GM18870 (cell line): ENCODE measurements at regions not wholly inside any gene's neighbourhood (a gene's known extent, or its start where the extent isn't known, plus 50 kb on each side); places are given as distances from the start of the nearest gene placed in this dataset.

Experiments
- ATAC-seq: cut with Tn5 transposase; IDR thresholded peaks from one replicate; pipeline ENCODE4 v1.9.1; 2021; ENCODE audit warnings: moderate library complexity; ENCODE audit not compliant: unreplicated experiment

DNA sequence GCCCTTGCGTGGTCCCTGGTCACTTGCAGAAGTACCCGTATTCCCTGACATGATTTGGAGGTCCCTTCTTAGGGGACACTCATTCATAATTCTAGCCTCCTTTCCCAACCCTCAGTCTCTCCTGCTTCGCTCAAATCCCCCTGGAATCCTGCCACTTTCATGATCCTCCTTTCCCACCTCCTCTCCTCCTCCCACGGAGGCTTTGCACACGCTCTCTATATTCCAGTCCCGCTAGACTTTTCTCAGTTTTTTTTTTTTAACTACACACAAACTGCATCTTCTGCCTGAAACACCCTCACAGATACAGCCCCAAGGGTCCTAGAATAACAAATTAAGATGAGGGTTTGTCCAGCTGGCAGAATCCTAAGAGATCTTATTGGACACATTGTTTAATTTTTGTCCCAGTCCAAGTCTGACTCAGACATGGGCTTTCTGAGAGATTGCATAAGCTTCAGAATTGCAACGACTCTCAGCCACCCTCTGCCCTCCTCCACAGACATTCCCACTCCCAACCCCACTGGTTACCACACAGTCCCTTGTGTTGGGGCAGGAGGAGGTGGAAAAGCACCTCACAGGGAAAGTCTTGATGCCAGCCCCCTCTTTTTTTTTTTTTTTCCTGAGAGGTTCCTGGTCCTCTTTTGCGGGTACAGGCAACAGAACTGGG is 739.5 kb upstream of the EEF2KMT start:
- no peak for ATAC-seq

DNA sequence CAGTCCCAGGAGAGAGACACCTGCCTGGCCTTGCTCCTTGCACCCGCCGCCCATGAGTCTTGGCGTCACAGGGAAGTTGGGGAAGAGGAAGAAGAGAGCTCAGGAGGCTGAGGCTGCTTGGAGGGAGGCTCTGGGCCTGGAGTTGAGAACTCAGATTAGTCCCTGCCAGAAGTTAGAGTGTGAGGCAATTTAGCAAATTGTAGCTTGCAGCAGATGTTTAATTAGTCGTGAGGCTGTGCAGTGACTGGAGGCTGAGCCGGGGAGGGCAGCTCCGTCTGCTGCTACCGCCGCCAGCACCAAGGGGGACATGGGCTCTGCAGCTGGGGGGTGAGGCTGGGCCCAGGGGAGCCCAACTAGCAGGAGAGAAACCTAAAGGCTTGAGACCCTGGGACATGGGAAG is 738.3 kb upstream of the EEF2KMT start:
- no peak for ATAC-seq

DNA sequence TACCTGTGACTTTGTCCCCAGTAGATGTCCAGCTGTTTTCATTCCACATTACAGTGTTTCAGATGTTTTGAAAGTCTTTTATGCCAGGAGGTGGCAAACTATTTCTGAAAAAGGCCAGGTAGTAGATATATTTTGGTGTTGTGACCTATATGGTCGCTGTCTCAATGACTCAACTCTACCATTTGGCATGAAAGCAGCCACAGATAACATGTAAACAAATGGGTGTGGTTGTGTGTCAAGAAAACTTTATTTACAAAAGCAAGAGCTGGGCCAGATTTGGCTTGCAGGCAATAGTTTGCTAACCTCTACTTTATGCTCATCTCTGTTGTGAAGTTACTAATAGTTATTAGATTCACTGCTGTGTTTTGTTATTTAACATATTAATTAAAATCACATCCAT is 728.7 kb upstream of the EEF2KMT start:
- ATAC-seq = no peak

DNA sequence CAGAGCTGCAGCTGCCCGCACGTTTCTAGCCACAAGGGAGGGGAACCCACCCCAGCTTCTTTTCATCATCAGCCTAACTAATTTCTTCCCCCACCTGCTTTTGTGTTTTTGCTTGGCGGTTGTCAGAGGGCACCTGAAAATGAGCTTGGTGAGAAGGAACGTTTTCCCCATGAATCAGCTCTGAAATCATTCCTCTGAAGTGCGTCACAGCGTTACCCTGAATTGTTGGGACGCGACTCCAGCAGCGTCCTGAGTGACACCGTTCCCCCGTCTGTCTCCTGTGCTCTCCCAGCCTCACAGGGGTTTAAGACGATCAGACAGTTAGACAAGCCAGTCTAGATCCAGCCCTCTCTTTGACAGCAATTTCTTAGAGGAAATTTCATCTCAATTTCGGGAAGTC is 722.9 kb upstream of the EEF2KMT start:
- no peak for ATAC-seq

DNA sequence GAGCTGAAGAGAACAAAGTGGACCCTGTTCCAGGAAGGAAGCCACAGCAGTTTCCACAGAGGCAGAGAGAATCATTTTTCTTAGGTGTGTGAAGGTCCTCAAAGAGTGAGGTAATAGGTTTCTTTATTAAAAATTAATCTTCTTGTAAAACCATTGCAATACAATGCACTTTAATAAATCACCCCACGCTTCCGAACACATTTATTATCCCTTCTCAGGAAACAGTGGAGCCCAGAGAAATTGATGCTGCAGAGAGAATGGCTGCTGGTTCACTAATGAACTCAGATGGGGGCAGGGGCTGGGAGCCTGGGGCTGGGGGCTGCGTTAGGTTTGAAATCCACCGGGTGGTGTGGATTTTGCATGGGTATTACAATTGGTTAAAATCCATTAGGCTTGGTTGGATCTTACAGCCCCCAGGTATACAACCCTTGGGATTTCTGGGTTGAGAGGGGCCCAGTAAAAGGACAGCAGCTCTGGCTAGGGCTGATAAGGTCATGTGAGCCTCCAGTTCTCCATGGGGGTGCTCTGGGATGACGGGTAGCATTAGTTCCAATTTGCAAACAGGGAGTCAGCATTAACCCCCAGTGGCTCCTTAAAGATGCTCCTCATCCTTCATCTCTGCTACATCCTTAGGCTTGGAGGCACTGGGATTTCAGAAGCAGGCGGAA is 718.1 kb upstream of the EEF2KMT start:
- ATAC-seq = no peak

DNA sequence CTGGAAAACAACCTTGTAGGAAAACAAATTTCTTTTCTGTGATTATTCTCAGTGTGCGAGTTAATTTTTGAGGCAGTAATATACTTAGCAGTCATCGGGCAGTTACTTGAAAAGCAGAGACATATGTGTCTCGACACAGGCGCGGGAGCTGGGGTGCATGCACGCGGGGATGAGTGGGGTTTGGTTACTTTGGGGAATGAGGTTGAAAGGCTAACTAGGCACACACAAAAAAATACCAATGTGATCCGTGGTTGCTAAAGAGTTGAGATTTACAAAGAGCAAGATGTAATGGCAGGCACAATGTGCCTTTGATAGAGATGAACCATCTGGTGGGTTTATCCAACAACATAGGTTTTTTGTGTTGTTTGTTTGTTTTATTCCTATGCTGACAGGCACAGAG is 703.8 kb upstream of the EEF2KMT start:
- no peak for ATAC-seq

DNA sequence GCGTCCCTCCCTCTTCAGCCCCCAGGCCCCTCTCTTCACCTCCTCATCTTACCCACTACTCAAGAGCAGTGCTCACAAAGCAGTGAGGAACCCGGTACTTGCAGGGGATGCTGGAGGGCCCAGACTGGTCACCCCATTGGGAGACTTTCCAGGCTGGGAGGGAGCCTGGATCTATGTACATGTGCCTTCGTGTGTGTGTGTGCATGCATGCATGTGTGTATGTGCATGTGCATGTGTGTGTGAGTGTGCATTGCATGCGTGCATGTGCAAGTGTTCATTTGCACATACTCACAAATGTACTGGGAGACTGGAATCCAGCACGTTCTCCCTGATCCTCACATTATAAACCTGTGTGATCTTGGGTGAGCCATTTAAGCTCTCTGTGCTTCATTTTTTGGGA is 696.0 kb upstream of the EEF2KMT start:
- ATAC-seq = no peak

DNA sequence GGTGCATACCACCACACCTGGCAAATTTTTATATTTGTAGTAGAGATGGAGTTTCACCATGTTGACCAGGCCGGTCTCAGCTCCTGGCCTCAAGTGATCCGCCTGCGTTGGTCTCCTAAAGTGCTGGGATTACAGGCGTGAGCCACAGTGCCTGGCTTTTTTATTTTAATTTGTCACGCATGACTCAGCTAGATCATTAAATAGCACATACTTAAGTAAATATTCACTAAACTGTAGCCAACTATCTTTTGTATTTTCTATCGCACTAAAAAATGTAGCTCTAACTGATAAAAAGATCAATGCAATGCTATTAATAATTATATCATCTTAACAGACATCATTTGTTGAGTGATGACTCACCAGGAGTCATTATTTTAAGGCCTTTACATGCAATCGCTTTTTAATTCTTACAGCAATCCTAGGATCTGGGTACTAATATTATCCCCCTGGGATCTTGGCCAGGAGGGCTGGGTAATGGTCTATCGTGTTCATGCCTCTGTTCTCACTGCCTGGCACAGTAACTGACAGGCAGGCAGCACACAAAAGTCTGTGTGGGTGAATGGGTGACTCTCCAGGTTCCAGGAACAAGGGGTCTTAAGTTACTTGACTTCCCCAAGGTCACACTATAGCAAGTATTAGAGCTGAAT is 693.5 kb upstream of the EEF2KMT start:
- no peak for ATAC-seq

DNA sequence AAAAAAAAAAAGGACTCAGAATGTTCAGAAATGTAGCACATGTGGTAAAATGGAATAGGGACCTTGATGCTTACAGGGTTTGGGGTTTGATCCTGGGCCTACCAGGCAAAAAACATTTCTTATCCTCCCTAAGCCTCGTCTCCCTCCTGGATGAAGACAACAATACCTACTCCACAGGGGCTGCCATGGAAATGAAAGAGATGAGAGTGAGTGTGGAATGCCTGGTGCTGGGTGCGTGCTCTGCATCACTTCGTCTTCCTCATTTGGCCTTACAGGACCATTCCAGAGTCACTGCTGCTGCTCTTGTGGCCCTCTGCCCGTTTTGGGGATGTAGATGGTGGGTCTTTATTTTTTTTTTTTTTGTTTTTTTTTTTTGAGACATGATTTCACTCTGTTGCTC is 692.9 kb upstream of the EEF2KMT start:
- no peak for ATAC-seq

DNA sequence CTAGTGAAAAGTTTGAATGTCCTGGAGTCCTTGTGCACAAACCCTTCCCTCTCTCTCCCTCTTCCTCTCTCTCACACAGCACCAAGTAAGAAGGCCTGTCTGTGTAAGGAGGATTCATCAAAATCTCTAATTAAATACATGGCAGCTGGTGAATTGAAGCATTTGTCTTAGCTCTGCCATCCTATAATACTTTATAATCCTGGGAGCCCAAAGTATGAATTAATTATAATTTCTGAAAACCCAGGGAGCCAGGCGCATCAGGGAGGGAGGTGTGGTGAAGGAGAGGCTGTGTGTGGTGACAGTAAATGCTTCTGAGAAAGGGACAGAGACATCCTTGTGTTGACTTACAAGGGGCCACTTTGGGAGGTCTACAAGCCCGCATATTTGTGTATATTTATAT is 691.4 kb upstream of the EEF2KMT start:
- no peak for ATAC-seq

DNA sequence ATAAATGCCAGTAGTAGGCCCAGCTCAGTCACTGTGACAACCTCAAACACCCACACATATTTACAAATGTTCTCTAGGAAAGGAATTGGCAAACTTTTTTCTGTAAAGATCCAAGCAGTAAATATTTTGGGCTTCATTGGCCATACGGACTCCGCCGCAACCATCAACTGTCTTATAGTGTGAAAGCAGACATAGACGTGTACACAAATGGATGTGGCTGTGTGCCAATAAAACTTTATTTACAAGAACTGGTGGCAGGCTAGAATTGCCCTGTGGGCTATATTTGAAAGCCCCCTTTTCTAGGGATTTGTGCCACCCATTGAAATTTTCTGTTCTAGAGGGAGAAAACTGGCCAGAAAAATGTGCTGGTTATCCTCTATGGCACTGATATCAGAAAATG is 683.8 kb upstream of the EEF2KMT start:
- ATAC-seq = no peak

DNA sequence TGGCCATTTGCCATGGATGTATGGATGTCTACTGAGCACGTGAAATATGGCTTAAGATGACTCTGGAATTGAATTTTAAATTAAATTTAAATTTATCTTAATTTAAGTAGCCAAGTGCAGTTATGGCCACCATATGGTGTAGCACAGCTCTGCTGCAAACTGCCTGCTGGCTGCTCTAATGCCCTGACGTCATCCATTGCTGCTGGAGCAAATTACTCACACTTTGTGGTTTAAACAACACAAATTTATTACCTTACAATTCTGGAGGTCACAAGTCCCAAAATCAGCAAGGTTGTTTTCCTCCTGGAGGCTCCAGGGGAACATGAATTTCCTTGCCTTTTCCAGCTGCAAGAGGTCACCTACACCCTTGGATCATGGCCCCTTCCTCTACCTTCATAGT is 679.3 kb upstream of the EEF2KMT start:
- no peak for ATAC-seq

DNA sequence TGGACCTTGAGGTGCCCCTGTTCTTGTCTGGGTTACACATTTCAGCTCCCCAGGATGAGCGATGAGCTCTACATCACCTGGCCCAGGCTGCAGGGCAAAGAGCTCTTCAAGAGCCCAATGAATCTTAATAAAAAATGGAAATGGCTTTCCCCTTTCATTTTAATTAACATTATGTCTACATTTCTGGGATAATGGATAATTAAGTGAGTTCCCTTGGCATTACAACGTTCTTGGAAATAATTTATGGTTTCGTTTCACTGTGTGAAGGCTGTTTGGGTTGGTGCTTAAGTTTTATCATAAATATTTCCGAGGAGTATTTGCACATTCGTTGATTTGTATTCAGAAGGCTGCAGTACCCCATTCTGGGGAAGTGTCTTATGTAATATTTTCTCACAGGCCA is 678.3 kb upstream of the EEF2KMT start:
- no peak for ATAC-seq

DNA sequence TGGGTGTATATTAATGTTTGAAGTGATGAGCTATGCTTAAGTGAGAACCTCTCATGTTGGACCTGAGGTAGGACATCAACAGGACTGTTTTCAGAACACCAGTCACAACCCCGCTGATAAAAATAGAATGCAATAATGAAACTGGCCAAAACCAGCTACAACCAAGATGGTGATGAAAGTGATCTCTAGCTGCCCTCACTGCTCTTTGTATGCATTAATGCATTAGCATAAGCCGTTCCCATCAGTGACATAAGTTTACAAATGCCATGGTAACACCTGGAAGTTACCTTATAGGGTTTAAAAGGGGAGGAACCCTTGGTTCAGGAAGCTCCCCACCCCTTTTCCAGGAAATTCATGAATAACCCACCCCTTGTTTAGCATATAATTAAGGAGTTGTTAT is 672.5 kb upstream of the EEF2KMT start:
- ATAC-seq = no peak

DNA sequence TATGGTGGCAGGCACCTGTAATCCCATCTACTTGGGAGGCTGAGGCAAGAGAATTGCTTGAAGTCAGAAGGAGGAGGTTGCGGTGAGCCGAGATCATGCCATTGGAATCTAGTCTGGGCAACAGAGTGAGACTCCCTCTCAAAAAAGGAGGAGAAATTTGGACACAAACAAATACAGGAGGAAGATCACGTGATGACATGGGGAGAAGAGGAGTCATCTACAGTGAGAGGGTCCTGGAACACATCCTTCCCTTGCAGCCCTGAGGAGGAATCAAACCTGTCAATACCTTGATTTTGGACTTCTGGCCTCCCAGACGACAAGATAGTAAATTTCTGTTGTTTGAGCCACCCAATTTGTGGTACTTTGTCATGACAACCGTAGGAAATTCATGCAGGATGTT is 671.9 kb upstream of the EEF2KMT start:
- no peak for ATAC-seq

DNA sequence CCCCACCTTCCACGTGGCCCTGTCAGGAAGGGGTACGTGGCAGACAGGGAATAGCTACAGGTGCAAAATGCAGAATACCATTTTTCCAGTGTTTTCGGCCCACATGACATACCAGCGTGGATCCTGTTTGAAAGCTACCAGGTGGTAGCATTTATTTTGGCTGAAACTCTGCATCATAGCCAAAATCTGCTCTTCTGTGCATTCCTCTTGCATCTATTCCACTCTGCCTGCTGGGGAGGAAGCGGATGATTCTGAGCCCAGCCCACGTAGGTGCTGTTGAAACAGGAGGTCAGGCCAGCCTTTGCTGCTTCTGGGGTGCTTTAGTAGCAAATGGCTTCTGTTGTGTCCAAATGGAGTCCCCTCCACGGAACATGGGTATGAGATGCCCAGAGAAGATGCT is 670.9 kb upstream of the EEF2KMT start:
- ATAC-seq = no peak

DNA sequence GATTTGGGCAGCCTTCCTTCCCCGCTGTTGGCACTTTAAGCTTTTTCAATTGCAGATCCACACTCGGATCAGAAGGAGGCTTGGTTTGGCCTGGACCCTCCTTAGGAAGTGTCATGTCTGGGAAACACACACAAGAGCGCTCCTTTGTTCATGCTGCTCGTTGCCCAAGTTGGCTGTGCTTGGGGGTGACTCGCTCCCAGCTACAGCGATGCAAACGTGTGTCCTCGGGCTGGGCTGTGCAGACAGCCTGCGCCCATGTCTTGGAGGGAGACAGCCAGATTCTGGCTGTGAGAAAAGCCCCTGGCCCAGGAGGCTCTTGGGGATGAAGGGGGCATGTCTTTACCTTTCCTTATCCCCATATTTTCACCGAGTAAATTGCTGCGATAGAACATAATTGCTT is 665.6 kb upstream of the EEF2KMT start:
- ATAC-seq = no peak

DNA sequence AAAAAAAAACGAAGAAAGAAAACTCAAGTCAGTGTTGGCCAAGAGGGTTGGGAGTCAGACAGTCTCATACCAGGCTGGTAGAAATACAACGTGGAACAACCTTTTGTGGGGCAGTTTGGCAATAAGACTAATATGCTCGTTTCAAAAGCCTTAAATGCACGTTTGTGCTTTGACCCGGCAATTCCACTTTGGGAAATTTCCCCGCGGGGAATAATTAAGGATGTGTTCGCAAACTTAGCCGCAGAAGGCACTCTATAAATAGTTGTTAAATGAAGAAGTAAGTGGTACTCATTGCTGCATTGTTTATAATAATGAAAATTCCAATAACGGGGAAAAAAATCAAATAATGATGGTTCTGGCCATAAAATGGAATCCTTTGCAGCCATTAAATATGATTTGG is 664.8 kb upstream of the EEF2KMT start:
- ATAC-seq = no peak

DNA sequence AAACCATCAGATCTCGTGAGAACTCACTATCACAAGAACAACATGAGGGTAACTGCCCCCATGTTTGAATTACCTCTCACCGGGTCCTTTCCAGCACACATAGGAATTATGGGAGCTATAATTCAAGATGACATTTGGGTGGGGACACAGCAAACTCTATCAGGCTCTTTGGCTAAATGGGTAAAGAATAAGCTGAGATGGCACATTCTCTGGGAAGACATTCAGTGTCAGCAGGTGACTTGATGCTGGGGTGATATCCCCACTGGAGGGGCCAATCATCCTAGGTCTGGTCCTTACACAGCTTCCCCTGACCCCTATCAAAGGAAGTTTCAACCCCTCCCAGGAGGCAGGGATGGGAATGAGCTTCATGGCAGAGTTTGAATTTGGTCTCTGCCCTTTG is 664.0 kb upstream of the EEF2KMT start:
- no peak for ATAC-seq

DNA sequence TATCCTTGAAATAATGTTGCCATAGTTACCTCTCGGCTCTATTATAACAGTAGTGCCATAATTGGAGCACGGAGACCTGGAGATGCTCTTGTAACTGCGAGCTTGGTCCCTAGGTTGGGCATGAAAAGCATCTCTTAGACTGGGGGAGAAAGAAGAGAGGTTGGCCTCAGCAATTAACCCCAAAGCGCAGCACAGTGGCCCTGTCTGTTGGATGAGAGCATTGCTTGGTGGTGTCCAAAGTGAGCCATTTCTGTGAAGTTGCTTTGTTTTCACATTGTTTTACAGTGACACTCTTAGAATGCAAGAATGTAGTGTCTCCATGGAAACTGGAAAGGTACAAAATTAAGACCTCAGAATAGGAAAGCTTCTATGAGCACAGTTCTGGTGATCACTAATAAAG is 660.7 kb upstream of the EEF2KMT start:
- no peak for ATAC-seq

DNA sequence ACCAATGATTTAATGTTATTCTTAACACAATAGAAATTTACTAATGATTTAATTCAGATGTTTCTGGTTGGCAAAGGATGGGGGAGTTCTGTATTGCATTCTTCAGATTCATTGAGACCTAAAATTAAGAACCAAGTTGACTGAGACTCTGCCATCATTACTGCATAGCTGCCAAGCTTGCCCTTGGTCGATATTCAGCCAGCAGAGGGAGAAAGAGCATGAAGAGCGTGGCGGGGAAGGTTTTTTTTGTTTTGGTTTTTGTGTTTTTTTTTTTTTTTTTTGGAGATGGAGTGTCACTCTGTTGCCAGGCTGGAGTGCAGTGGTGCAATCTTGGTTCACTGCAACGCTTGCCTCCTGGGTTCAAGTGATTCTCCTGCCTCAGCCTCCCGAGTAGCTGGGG is 659.4 kb upstream of the EEF2KMT start:
- no peak for ATAC-seq

DNA sequence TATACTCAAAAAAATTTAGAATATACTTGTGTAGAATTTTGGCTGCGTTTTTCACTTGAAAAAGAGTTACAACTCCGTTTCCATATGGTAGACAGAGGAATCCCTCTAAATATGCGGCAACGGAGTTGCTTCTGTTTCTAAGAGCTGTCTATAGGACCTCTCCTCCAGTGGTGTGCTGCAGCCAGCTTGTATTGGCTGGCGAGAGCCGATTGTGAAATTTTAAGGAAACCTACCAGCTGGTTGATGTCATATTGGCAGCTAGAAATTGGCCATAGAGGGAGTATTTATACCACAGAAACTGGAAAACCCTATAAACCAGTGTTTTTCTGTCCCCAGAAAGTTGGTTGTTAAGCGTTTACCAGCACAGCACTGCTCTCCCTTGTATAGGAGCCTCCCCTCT is 655.8 kb upstream of the EEF2KMT start:
- ATAC-seq = no peak

DNA sequence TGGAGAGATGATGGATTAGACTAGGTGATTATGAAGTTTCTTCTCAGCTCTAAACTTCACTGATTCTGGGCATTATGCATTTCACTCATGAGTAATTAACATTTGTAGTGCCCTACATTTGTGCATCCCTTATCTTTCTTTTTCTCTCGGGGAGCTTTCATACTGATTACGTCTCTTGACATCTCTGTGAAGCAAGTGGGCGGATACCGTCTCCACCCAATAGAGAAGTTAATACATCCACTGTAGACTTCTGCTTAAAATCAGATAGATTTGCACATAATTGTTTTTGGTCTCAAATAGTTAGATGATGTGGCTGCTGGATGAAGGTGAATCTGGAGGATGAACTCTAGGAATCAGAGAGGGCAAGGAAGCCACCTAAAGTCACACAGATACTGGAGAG is 653.6 kb upstream of the EEF2KMT start:
- ATAC-seq = no peak
